ENCODE measurements at regions not wholly inside any gene's neighbourhood (a gene's known extent, or its start where the extent isn't known, plus 50 kb on each side); places are given as distances from the start of the nearest gene placed in this dataset.

DNA sequence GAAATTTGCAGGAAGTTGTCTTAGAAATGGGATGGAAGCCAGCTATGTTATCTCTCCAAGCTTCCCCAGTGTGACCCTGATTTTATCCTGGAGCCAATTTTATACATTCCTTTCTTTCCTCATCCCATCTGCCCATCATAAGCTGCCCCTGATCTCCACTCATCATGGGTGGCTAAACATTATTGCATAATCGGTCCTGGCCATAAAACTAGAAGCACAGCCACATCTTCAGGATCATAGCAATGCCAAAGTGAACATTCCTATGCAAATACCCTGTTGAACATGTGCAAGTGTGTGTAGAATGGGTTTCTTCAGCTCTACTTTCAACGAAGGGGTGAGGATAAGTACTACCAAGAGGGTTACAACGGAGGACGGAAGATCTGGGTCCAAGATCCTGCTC is 50.6 kb upstream of the COG2 start:
- Histone ChIP-seq H3K4me1 (ENCODE audit: insufficient read depth, low read length, poor library complexity, severe bottlenecking) (no peaks in the 10 kb centered on the region), H3K27me3 (ENCODE audit: insufficient read depth, low read length, poor library complexity, severe bottlenecking) (no peaks in the 10 kb centered on the region), H3K79me2 (ENCODE audit: insufficient read depth, low read length) (no peaks in the 10 kb centered on the region), H3K9me3 (ENCODE audit: insufficient read depth, low read depth, low read length) (no peaks in the 10 kb centered on the region), H2AFZ (ENCODE audit: low read length) (no peak overlapping the region), H4K20me1 (ENCODE audit: insufficient read depth, low read length, poor library complexity, severe bottlenecking) (no peaks in the 10 kb centered on the region), H3K36me3 (ENCODE audit: insufficient read depth, low read length) (no peaks in the 10 kb centered on the region), H3K9me2 (replicated peaks; ENCODE audit: low read depth, low read length) (no peaks in the 10 kb centered on the region), H3K4me2 (ENCODE audit: low read depth, low read length, poor library complexity, severe bottlenecking) (no peak overlapping the region), H3F3A (ENCODE audit: low read depth) (no peaks in the 10 kb centered on the region), H3K9ac (ENCODE audit: low read depth, low read length, poor library complexity, severe bottlenecking) (no peak overlapping the region), H3K4me3 (ENCODE audit: low read length, poor library complexity, severe bottlenecking) (no peak overlapping the region)
- TF ChIP-seq, protein P1, sequence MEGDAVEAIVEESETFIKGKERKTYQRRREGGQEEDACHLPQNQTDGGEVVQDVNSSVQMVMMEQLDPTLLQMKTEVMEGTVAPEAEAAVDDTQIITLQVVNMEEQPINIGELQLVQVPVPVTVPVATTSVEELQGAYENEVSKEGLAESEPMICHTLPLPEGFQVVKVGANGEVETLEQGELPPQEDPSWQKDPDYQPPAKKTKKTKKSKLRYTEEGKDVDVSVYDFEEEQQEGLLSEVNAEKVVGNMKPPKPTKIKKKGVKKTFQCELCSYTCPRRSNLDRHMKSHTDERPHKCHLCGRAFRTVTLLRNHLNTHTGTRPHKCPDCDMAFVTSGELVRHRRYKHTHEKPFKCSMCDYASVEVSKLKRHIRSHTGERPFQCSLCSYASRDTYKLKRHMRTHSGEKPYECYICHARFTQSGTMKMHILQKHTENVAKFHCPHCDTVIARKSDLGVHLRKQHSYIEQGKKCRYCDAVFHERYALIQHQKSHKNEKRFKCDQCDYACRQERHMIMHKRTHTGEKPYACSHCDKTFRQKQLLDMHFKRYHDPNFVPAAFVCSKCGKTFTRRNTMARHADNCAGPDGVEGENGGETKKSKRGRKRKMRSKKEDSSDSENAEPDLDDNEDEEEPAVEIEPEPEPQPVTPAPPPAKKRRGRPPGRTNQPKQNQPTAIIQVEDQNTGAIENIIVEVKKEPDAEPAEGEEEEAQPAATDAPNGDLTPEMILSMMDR (conservative IDR thresholded peaks at IDR 0.05; ENCODE audit: low read length), result no peak
- no peak for TF ChIP-seq EZH2phosphoT487 (IDR thresholded peaks at IDR 0.05; ENCODE audit: borderline replicate concordance)

DNA sequence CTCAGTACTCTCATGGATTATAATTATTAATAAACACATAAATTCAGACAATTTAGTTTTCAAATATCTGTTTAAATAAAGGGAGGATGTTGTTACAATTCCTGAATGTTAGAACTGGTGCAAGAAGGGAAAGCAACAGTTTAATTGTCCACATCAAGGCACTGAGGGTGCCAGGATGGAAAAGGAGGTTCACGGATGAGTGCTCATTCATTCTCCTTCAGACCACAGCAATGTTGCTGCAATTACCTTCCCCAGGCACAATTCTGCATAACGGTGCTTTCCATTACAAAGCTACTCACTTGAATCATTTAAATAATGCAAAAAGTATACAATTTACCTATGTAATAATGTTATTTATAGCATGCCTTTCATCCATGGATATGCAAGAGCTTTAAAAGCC is 52.3 kb upstream of the COG2 start:
- TF ChIP-seq, protein P1 (conservative IDR thresholded peaks at IDR 0.05; ENCODE audit: low read length), result no peak
- no peak for TF ChIP-seq EZH2phosphoT487 (IDR thresholded peaks at IDR 0.05; ENCODE audit: borderline replicate concordance)
- Histone ChIP-seq H3F3A (ENCODE audit: low read depth) (no peaks in the 10 kb centered on the region), H3K79me2 (ENCODE audit: insufficient read depth, low read length) (no peaks in the 10 kb centered on the region), H3K36me3 (ENCODE audit: insufficient read depth, low read length) (no peaks in the 10 kb centered on the region), H3K4me2 (ENCODE audit: low read depth, low read length, poor library complexity, severe bottlenecking) (no peak overlapping the region), H3K4me3 (ENCODE audit: low read length, poor library complexity, severe bottlenecking) (no peak overlapping the region), H4K20me1 (ENCODE audit: insufficient read depth, low read length, poor library complexity, severe bottlenecking) (no peaks in the 10 kb centered on the region), H2AFZ (ENCODE audit: low read length) (no peak overlapping the region), H3K9ac (ENCODE audit: low read depth, low read length, poor library complexity, severe bottlenecking) (no peak overlapping the region), H3K9me3 (ENCODE audit: insufficient read depth, low read depth, low read length) (no peaks in the 10 kb centered on the region), H3K9me2 (replicated peaks; ENCODE audit: low read depth, low read length) (no peaks in the 10 kb centered on the region), H3K4me1 (ENCODE audit: insufficient read depth, low read length, poor library complexity, severe bottlenecking) (no peaks in the 10 kb centered on the region), H3K27me3 (ENCODE audit: insufficient read depth, low read length, poor library complexity, severe bottlenecking) (no peaks in the 10 kb centered on the region)

DNA sequence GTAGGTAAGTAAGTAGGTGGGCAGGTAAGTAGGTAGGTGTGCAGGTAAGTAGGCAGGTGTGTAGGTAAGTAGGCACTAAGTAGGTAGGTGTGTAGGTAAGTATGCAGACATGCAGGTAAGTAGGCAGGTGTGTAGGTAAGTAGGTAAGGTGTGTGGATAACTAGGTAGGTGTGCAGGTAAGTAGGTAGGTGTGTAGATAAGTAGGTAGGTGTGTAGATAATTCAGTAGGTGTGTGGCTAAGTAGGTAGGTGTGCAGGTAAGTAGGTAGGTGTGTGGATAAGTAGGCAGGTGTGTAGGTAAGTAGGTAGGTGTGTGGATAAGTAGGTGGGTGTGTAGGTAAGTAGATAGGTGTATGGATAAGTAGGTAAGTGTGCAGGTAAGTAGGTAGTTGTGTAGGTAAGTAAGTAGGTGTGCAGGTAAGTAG is 53.9 kb upstream of the COG2 start:
- Histone ChIP-seq H3F3A (ENCODE audit: low read depth) (no peaks in the 10 kb centered on the region), H3K9me3 (ENCODE audit: insufficient read depth, low read depth, low read length) (no peaks in the 10 kb centered on the region), H3K36me3 (ENCODE audit: insufficient read depth, low read length) (no peaks in the 10 kb centered on the region), H3K27me3 (ENCODE audit: insufficient read depth, low read length, poor library complexity, severe bottlenecking) (no peaks in the 10 kb centered on the region), H3K4me2 (ENCODE audit: low read depth, low read length, poor library complexity, severe bottlenecking) (no peak overlapping the region), H4K20me1 (ENCODE audit: insufficient read depth, low read length, poor library complexity, severe bottlenecking) (no peaks in the 10 kb centered on the region), H3K9me2 (replicated peaks; ENCODE audit: low read depth, low read length) (no peaks in the 10 kb centered on the region), H3K79me2 (ENCODE audit: insufficient read depth, low read length) (no peaks in the 10 kb centered on the region), H3K4me3 (ENCODE audit: low read length, poor library complexity, severe bottlenecking) (no peak overlapping the region), H2AFZ (ENCODE audit: low read length) (no peak overlapping the region), H3K9ac (ENCODE audit: low read depth, low read length, poor library complexity, severe bottlenecking) (no peak overlapping the region), H3K4me1 (ENCODE audit: insufficient read depth, low read length, poor library complexity, severe bottlenecking) (no peaks in the 10 kb centered on the region)
- TF ChIP-seq EZH2phosphoT487 (IDR thresholded peaks at IDR 0.05; ENCODE audit: borderline replicate concordance), result no peak
- TF ChIP-seq, protein P1 (conservative IDR thresholded peaks at IDR 0.05; ENCODE audit: low read length), result no peak

Measured in Loucy (cell line).